Esophagus squamous epithelium (tissue), 5 donors: ENCODE measurements at regions not wholly inside any gene's neighbourhood (a gene's known extent, or its start where the extent isn't known, plus 50 kb on each side); places are given as distances from the start of the nearest gene placed in this dataset.

Experiments
- DNase-seq: peaks from one replicate; lab custom pipeline; 2025; lab: John Stamatoyannopoulos, UW
- H3K27ac ChIP-seq, 4 donors: fragments of 200-600 bp; sonication (generic); one replicate each; pipeline ENCODE4 v1.5.1; 2016 to 2019; ENCODE audit warnings: mild to moderate bottlenecking in 1 of 4
- H3K27me3 ChIP-seq, 4 donors: fragments of 200-600 bp; sonication (generic); 1 replicate in 3 of 4; 2 replicates in 1 of 4; pipeline versions ENCODE4 v1.5.1 to v1.6.0; 2017 to 2021; ENCODE audit warnings: antibody characterized with exemption in 1 of 4
- H3K36me3 ChIP-seq, 3 donors: fragments of 200-600 bp; sonication (generic); one replicate each; pipeline ENCODE4 v1.5.1; 2016 to 2019
- H3K4me1 ChIP-seq, 3 donors: fragments of 200-600 bp; sonication (generic); one replicate each; pipeline ENCODE4 v1.5.1; 2017 to 2019
- H3K4me3 ChIP-seq, 4 donors: fragments of 200-600 bp; sonication (generic); 1 replicate in 3 of 4; 2 replicates in 1 of 4; pipeline ENCODE4 v1.5.1; 2016 to 2019; ENCODE audit warnings: mild to moderate bottlenecking in 2 of 4, moderate library complexity in 1 of 4
- H3K9me3 ChIP-seq, 3 donors: fragments of 200-600 bp; sonication (generic); one replicate each; pipeline ENCODE4 v1.5.1; 2016 to 2019
- CTCF ChIP-seq, 6 experiments: fragments of 450-650 bp in 4 of 6; fragments of 200-600 bp in 2 of 6; sonication (generic) in 2 of 6; IDR thresholded peaks; one replicate each; pipeline ENCODE4 v1.5.1; 2016 to 2019; ENCODE audit warnings: antibody characterized with exemption in 6 of 6, mild to moderate bottlenecking in 4 of 6, moderate library complexity in 4 of 6
- POLR2A ChIP-seq, 4 donors: fragments of 450-650 bp; IDR thresholded peaks; one replicate each; pipeline ENCODE4 v1.6.1; 2017; ENCODE audit warnings: antibody characterized with exemption in 4 of 4, mild to moderate bottlenecking in 4 of 4, moderate library complexity in 3 of 4
- WGBS, 2 donors: methylation state at CpG; one replicate each; pipeline ENCODE4 v1.1.5; 2018; 5-methylcytosine and 5-hydroxymethylcytosine counted together
- intact Hi-C: fragments of 100-400 bp; cut with DNase I; formaldehyde crosslinking; loops from one replicate; pipeline ENCODE4 v1.15.0; 2022
- donor health status: DM: yes; HTN: yes; CAD: no.

GRCh38 chr11:133698654-133699053 is 146.7 kb downstream of the SPATA19 start:
- no peak overlapping the region for H3K27ac ChIP-seq
- no peak overlapping the region for H3K4me3 ChIP-seq
- H3K27me3 ChIP-seq: no peaks in the 10 kb centered on the region
- 50% methylated on average over 1 of the region's 1 CpG; no CpG with 5 or more reads in 1 of the 2 donors for WGBS, 2 donors
- TF ChIP-seq POLR2A (IDR thresholded peaks at IDR 0.05) (no peak), CTCF (IDR thresholded peaks at IDR 0.05) (no peak)
- H3K4me1 ChIP-seq: no peaks in the 10 kb centered on the region
- intact Hi-C loops: no loop called here
- no peak for DNase-seq
- H3K36me3 ChIP-seq: no peaks in the 10 kb centered on the region
- H3K9me3 ChIP-seq: no peaks in the 10 kb centered on the region

- H3K9me3 ChIP-seq: no peaks in the 10 kb centered on the region
- H3K27me3 ChIP-seq: no peaks in the 10 kb centered on the region
- no peaks in the 10 kb centered on the region for H3K4me1 ChIP-seq
- TF ChIP-seq CTCF (IDR thresholded peaks at IDR 0.05): no peak
- TF ChIP-seq POLR2A (IDR thresholded peaks at IDR 0.05): no peak
- intact Hi-C loops: no loop called here
- DNase-seq: no peak
- WGBS, 2 donors: 70 to 85% methylated on average over 3 of the region's 4 CpGs
- H3K36me3 ChIP-seq: no peaks in the 10 kb centered on the region
- H3K27ac ChIP-seq: no peak overlapping the region
- H3K4me3 ChIP-seq: no peak overlapping the region
These were observed 147.6 kb downstream of the SPATA19 start for GRCh38 chr11:133697603-133698180.

DNA sequence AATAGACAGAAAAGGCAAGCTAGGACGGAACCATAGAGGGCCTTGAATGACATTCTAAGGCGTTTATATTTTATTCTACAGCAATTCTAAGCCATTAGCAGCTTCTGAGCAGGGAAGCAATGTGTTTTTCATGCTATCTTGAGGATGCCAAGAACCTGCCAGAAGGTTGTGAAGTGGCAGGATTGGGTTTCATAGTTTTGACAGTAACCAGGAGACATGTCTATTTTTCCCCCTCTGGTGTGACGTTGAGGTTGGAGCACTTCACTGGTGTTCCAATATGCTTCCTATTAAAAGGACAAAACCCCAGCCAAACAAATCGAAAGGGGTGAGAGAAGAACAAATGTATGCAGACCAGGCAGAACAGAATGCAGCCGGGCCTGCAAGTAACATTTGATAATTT is 148.2 kb downstream of the SPATA19 start:
- 53 to 67% methylated on average over 5 of the region's 5 CpGs for WGBS, 2 donors
- intact Hi-C loops: no loop called here
- no peaks in the 10 kb centered on the region for H3K36me3 ChIP-seq

GRCh38 chr11:133695387-133695786 is 149.9 kb downstream of the SPATA19 start:
- DNase-seq: no peak
- 33 to 51% methylated on average over 1 to 2 of the region's 2 CpGs for WGBS, 2 donors
- Histone ChIP-seq H3K4me1 (no peaks in the 10 kb centered on the region), H3K36me3 (no peaks in the 10 kb centered on the region), H3K9me3 (no peaks in the 10 kb centered on the region), H3K4me3 (no peak overlapping the region), H3K27ac (no peak overlapping the region), H3K27me3 (no peaks in the 10 kb centered on the region)
- intact Hi-C loops: no loop called here
- TF ChIP-seq POLR2A (IDR thresholded peaks at IDR 0.05) (no peak), CTCF (IDR thresholded peaks at IDR 0.05) (no peak)

More for the DNA sequence above, 148.2 kb downstream of the SPATA19 start:
- no peaks in the 10 kb centered on the region for H3K27me3 ChIP-seq
- DNase-seq: no peak
- no peak for TF ChIP-seq CTCF (IDR thresholded peaks at IDR 0.05)
- TF ChIP-seq POLR2A (IDR thresholded peaks at IDR 0.05): no peak
- no peak overlapping the region for H3K4me3 ChIP-seq
- no peaks in the 10 kb centered on the region for H3K9me3 ChIP-seq
- no peak overlapping the region for H3K27ac ChIP-seq
- H3K4me1 ChIP-seq: no peaks in the 10 kb centered on the region

DNA sequence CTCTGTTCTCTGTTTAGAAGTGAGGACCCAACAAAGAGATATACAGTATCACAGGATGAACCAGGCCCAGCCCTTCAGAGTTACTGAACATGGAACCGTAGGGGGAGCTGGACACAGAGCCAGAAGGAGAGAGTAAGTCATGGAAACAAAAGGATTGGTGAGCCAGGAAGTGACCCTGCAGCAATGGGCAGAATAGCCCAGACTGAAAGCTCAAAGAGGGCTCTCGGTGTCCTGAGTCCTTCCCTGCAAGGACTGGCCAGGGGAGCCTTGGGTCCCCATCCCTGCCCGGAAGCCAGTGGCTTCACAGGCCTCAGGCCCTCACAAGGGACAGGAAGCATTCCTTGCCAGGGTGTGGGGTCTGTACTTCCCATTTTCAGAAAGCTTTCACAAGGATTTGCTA is 150.6 kb downstream of the SPATA19 start:
- no peaks in the 10 kb centered on the region for H3K9me3 ChIP-seq
- WGBS, 2 donors: 70 to 75% methylated on average over 3 of the region's 3 CpGs
- no peaks in the 10 kb centered on the region for H3K36me3 ChIP-seq

More for the DNA sequence above, 150.6 kb downstream of the SPATA19 start:
- TF ChIP-seq CTCF (IDR thresholded peaks at IDR 0.05) (no peak), POLR2A (IDR thresholded peaks at IDR 0.05) (no peak)
- Histone ChIP-seq H3K4me3 (no peak overlapping the region), H3K27me3 (no peaks in the 10 kb centered on the region), H3K4me1 (no peaks in the 10 kb centered on the region), H3K27ac (no peak overlapping the region)
- intact Hi-C loops: no loop called here
- no peak for DNase-seq
